Activated CD4-positive, CD25-positive, alpha-beta regulatory T cell (primary cell): ENCODE measurements at regions not wholly inside any gene's neighbourhood (a gene's known extent, or its start where the extent isn't known, plus 50 kb on each side); places are given as distances from the start of the nearest gene placed in this dataset.

ENCODE experiments used
- DNase-seq, 4 experiments: peaks; one replicate each; lab custom pipeline; 2025; lab: John Stamatoyannopoulos, UW

- DNase-seq, result no peak
Observed at GRCh38 chr12:91627225-91627624, 444.6 kb upstream of the DCN start.

DNA sequence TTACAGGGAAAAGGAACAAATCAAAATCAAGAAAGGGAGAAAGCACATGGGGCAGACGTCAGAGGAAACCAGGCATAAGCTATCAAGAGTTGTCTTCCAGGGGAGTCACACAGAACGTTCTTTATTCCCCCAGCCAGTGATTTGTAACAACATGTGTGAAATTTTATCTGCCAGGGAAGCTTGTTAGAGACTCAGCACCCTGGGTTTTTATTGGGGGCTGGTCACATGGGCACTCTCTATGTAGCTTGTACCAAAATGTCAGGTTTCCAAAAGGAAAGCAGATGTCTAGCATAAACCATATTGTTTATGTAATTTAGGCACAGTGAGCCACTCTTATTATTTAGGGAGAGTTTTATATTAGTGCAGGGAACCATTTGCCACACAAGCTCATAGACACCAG lies 440.4 kb upstream of the DCN start:
- DNase-seq, result no peak

- no peak for DNase-seq
Observed at GRCh38 chr12:91622037-91622436, 439.4 kb upstream of the DCN start.

- no peak for DNase-seq
Observed at GRCh38 chr12:91620992-91621391, 438.4 kb upstream of the DCN start.

DNA sequence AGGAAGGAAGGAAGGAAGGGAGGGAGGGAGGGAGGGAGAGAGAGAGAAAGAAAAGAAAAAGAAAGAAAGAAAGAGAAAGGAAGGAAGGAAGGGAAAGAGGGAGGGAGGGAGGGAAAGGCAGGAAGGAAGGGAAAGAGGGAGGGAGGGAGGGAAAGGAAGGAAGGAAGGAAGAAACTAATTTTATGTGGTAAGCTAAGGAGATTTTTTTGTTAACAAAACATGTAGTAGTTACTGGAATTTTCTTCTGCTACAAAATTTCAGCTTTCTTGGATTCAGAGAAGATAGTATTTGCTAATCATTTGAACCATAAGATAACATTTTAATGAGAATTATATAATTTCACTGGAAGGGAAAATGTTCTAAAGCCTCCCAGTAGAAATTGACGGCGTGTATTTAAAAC lies 437.8 kb upstream of the DCN start:
- no peak for DNase-seq

- no peak for DNase-seq
Observed at GRCh38 chr12:91618281-91618680, 435.7 kb upstream of the DCN start.

DNA sequence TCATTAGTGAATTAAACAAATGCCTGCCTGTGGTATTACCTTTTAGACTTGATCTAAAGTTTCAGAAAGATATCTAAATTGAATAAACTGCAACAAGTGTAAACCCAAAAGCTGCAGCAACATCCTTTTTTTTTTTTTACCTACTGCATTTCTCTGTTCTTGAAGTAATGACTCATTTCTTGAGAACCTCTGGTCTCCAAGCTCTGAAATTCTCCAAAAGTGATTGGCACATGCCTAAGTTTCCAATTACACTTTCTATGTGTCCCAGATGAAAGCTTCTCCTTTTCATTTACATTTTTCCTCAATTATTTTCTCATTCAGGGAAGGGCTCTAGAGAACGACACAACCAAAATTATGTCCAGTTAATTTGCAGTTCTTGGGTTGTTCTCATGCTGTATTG lies 435.2 kb upstream of the DCN start:
- no peak for DNase-seq

- DNase-seq, result no peak
Observed at GRCh38 chr12:91616416-91616815, 433.8 kb upstream of the DCN start.

GRCh38 chr12:91613223-91613779 lies 430.7 kb upstream of the DCN start:
- DNase-seq, result no peak

DNA sequence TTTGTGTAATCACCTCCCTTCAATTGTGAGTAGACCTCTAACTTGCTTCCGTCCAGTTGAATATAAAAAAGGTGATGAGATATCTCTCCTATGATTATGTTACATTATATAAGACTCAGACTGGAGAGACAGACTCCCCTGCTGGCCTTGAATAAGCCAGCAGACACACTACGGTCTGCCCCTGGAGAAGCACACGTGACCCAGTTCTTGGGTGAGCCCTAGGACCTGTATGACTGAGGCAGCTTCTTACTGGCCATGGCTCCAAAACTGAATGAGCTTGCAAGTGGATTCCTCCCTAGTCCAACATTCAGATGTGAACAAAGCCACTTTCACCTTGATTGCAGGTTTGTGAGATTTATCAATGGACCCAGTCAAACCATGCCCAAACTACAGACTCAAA lies 427.9 kb upstream of the DCN start:
- DNase-seq, result no peak

GRCh38 chr12:91609283-91609682 lies 426.7 kb upstream of the DCN start:
- no peak for DNase-seq

DNA sequence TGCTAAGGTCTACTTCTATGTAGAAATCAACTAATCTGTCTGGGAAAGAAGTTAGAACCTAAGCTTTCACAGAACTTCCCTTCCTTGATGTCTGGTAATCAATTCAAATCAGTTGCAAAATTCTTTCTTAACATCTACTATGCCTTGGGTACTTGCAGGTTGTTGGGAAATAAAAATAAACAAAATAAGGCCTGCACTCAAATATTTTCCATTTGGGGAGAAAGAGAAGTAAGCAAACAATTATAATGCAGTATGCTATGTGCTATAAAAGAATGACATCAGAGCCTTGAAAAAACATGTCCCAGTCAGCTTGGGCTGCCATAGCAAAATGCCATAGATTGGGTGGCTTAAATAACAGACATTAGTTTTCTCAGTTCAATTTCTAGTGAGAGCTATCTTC lies 425.9 kb upstream of the DCN start:
- DNase-seq, result no peak

GRCh38 chr12:91606662-91607377 lies 424.2 kb upstream of the DCN start:
- no peak for DNase-seq

DNA sequence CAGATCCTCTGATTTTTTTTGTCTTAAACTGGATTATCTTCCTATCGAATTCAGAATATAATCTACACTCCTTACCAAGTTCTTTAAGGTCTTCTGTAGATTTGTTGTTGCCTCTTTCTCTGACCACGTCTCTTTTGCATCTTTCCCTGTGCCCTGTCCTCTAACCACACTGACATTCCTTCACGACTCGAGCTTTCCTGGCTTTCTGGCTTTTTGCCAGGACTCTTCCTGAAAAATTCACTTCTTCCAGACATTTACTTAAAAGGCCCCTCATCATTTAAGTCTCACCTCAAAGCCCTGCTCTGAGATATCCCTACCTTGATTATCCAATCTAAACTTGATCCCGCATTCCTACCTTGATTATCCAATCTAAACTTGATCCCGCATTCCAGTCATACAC lies 422.3 kb upstream of the DCN start:
- no peak for DNase-seq

- no peak for DNase-seq
Observed at GRCh38 chr12:91603060-91603459, 420.4 kb upstream of the DCN start.

- no peak for DNase-seq
Observed at GRCh38 chr12:91601054-91601453, 418.4 kb upstream of the DCN start.

GRCh38 chr12:91594715-91595114 lies 412.1 kb upstream of the DCN start:
- DNase-seq, result no peak

DNA sequence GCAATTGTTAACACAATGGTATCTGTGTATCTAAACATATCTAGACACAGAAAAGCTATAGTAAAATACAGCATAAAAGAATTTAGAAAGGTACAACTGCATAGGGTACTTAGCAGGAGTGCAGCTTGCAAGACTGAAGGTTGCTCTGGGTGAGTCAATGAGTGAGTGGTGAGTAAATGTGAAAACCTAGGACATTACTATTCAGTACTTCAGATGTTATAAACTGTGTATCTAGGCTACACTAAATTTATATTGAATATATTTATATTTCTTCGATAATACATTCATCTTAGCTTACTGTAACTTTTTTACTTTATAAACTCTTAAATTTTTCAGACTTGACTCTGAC lies 409.0 kb upstream of the DCN start:
- no peak for DNase-seq

- DNase-seq, result no peak
Observed at GRCh38 chr12:91590966-91591638, 408.5 kb upstream of the DCN start.

- no peak for DNase-seq
Observed at GRCh38 chr12:91588874-91589454, 406.3 kb upstream of the DCN start.

- DNase-seq, result no peak
Observed at GRCh38 chr12:91586015-91586414, 403.4 kb upstream of the DCN start.

- DNase-seq, result no peak
Observed at GRCh38 chr12:91582811-91583210, 400.2 kb upstream of the DCN start.

- DNase-seq, result no peak
Observed at GRCh38 chr12:91579516-91580263, 397.1 kb upstream of the DCN start.
